Endothelial cell of umbilical vein (primary cell): ENCODE measurements at regions not wholly inside any gene's neighbourhood (a gene's known extent, or its start where the extent isn't known, plus 50 kb on each side); places are given as distances from the start of the nearest gene placed in this dataset.

Source experiments
- BruUV-seq: library from RNA; stranded (reverse); fragments of 400-500 nt; replicated peaks from 2 replicates; lab custom pipeline; 2021; lab: Mats Ljungman, UMichigan
- CTCF ChIA-PET: fragments of 300-600, 350-600 bp; sonication (Branson Sonifier 250); formaldehyde crosslinking; loops from one replicate; lab custom pipeline; 2021; ENCODE audit warnings: antibody characterized with exemption, inconsistent platforms; lab: Charles Lee
- POLR2A ChIA-PET: fragments of 300-600, 350-600 bp; sonication (Branson Sonifier 250); formaldehyde crosslinking; loops from one replicate; lab custom pipeline; 2021; ENCODE audit warnings: antibody characterized with exemption, inconsistent platforms; lab: Charles Lee
- DNase-seq: peaks from one replicate; pipeline ENCODE4 v3.0.0-alpha.2; 2011; ENCODE audit warnings: low read depth, low spot score
- FAIRE-seq: peaks from 2 replicates; lab custom pipeline; 2011; peaks lifted over from hg19 to GRCh38; lab: Jason Lieb, UNC
- H2AFZ ChIP-seq: 2 replicates; pipeline ENCODE4 v1.6.0; 2012; ENCODE audit warnings: low read depth, low read length, control low read depth, inconsistent platforms
- H3K27ac ChIP-seq: 2 replicates; pipeline ENCODE4 v1.5.1; 2011; ENCODE audit warnings: low read depth, mild to moderate bottlenecking, control low read depth, low read length, moderate library complexity; ENCODE audit not compliant: insufficient read depth
- H3K27me3 ChIP-seq, 2 experiments: 2 replicates each; pipeline versions ENCODE4 v1.6.0 to v1.6.1; 2011; ENCODE audit warnings: low read length in 2 of 2, mixed read lengths in 1 of 2; ENCODE audit not compliant: control insufficient read depth in 2 of 2, insufficient read depth in 2 of 2
- H3K36me3 ChIP-seq, 2 experiments: 2 replicates in 1 of 2; 3 replicates in 1 of 2; pipeline ENCODE4 v1.5.1; 2011; ENCODE audit warnings: low read length in 2 of 2, mild to moderate bottlenecking in 1 of 2, moderate library complexity in 1 of 2; ENCODE audit not compliant: control insufficient read depth in 2 of 2, insufficient read depth in 2 of 2; ENCODE audit errors: extremely low read depth in 1 of 2
- H3K4me1 ChIP-seq: 3 replicates; pipeline ENCODE4 v1.5.1; 2011; ENCODE audit warnings: mild to moderate bottlenecking, low read length; ENCODE audit not compliant: control insufficient read depth, insufficient read depth; ENCODE audit errors: extremely low read depth
- H3K4me2 ChIP-seq: 2 replicates; pipeline ENCODE4 v1.6.1; 2011; ENCODE audit warnings: low read length, control low read depth, mixed read lengths; ENCODE audit not compliant: insufficient read depth
- H3K4me3 ChIP-seq, 3 experiments: fragments of 200-600 bp in 1 of 3; sonication (generic), shearing (Covaris generic) in 1 of 3; replicated peaks in 1 of 3; 2 replicates each; pipeline ENCODE4 v1.5.1; 2011 to 2016; ENCODE audit warnings: control low read depth in 3 of 3, low read length in 3 of 3, mild to moderate bottlenecking in 2 of 3, inconsistent platforms in 1 of 3, low read depth in 1 of 3, moderate library complexity in 1 of 3; ENCODE audit not compliant: insufficient read depth in 1 of 3
- H3K79me2 ChIP-seq: 2 replicates; pipeline ENCODE4 v1.6.0; 2012; ENCODE audit warnings: low read length, inconsistent platforms; ENCODE audit not compliant: control insufficient read depth, insufficient read depth
- H3K9ac ChIP-seq: replicated peaks from 2 replicates; pipeline ENCODE3; 2011; ENCODE audit warnings: low read length, control low read depth; ENCODE audit not compliant: insufficient read depth; ENCODE audit errors: extremely low read depth
- H3K9me1 ChIP-seq: replicated peaks from 3 replicates; pipeline ENCODE4 v1.6.0; 2011; ENCODE audit warnings: mild to moderate bottlenecking, low read length; ENCODE audit not compliant: control insufficient read depth, insufficient read depth; ENCODE audit errors: extremely low read depth
- H3K9me3 ChIP-seq: replicated peaks from 2 replicates; pipeline ENCODE4 v1.5.1; 2012; ENCODE audit warnings: low read length, inconsistent platforms; ENCODE audit not compliant: control insufficient read depth, insufficient read depth
- H4K20me1 ChIP-seq: replicated peaks from 2 replicates; pipeline ENCODE3; 2011; ENCODE audit warnings: mild to moderate bottlenecking, low read length; ENCODE audit not compliant: control insufficient read depth, insufficient read depth; ENCODE audit errors: extremely low read depth
- CTCF ChIP-seq, 2 donors: IDR thresholded peaks; 1 replicate in 1 of 2; 2 replicates in 1 of 2; pipeline ENCODE4 v1.5.1; 2011; ENCODE audit warnings: low read length in 2 of 2, mild to moderate bottlenecking in 2 of 2, moderate library complexity in 2 of 2, control low read depth in 1 of 2, inconsistent platforms in 1 of 2, low read depth in 1 of 2; ENCODE audit not compliant: insufficient read depth in 1 of 2; ENCODE audit errors: extremely low read depth in 1 of 2
- EZH2 ChIP-seq: IDR thresholded peaks from 2 replicates; pipeline ENCODE4 v1.6.1; 2012; ENCODE audit warnings: borderline replicate concordance, low read depth, mild to moderate bottlenecking, moderate library complexity, low read length, inconsistent platforms; ENCODE audit not compliant: severe bottlenecking
- FOS ChIP-seq: IDR thresholded peaks from 2 replicates; pipeline ENCODE4 v1.6.1; 2011; ENCODE audit warnings: mild to moderate bottlenecking, low read length, moderate library complexity, borderline replicate concordance; ENCODE audit not compliant: insufficient read depth
- GATA2 ChIP-seq: IDR thresholded peaks from 2 replicates; pipeline ENCODE4 v1.7.0; 2011; ENCODE audit warnings: low read depth, mild to moderate bottlenecking, moderate library complexity, mixed read lengths, low read length; ENCODE audit not compliant: insufficient read length, insufficient read depth
- JUN ChIP-seq: IDR thresholded peaks from 2 replicates; pipeline ENCODE4 v1.6.1; 2011; ENCODE audit warnings: borderline replicate concordance, low read depth; ENCODE audit not compliant: insufficient read length, insufficient read depth
- MAX ChIP-seq: IDR thresholded peaks from 2 replicates; pipeline ENCODE4 v1.6.1; 2011; ENCODE audit not compliant: insufficient read depth, insufficient read length
- MYC ChIP-seq: IDR thresholded peaks from one replicate; pipeline ENCODE4 v1.6.1; 2011; ENCODE audit warnings: mild to moderate bottlenecking, low read depth, low read length
- POLR2A ChIP-seq: IDR thresholded peaks from 2 replicates; pipeline ENCODE4 v1.6.1; 2012; ENCODE audit warnings: low read depth, mild to moderate bottlenecking, control low read depth, low read length
- POLR2AphosphoS5 ChIP-seq: IDR thresholded peaks from 2 replicates; pipeline ENCODE4 v1.6.1; 2012; ENCODE audit warnings: low read depth, mild to moderate bottlenecking, control low read depth, low read length, moderate library complexity; ENCODE audit not compliant: insufficient read depth
- dilution Hi-C: fragments of 300-500 bp; cut with MboI; formaldehyde crosslinking; loops from one replicate; pipeline ENCODE4 v1.15.0; 2019; ENCODE audit warnings: low sequenced_read_pairs; ENCODE audit not compliant: extremely low pct_ligation_motif_present
- intact Hi-C: fragments of 100-400 bp; cut with micrococcal nuclease; formaldehyde crosslinking; loops from one replicate; pipeline ENCODE4 v1.10.0; 2022

GRCh38 chr2:136407117-136407951, 289.4 kb upstream of the CXCR4 start:
- intact Hi-C loops: no loop called here
- CTCF ChIA-PET: no interaction called here
- DNase-seq (no peak), FAIRE-seq (no peak)
- Histone ChIP-seq H3K36me3 (no peaks in the 10 kb centered on the region), H3K27me3 (no peaks in the 10 kb centered on the region), H3K9me1 (no peaks in the 10 kb centered on the region), H3K9ac (no peak overlapping the region), H3K79me2 (no peaks in the 10 kb centered on the region), H3K4me2 (no peak overlapping the region), H3K9me3 (no peaks in the 10 kb centered on the region), H3K4me1 (no peaks in the 10 kb centered on the region), H3K27ac (no peak overlapping the region), H2AFZ (no peak overlapping the region), H3K4me3 (no peak overlapping the region), H4K20me1 (no peaks in the 10 kb centered on the region)
- BruUV-seq: no TSS peak
- dilution Hi-C loops: no loop called here
- TF ChIP-seq GATA2 (no peak), POLR2A (no peak), MYC (no peak), JUN (no peak), FOS (no peak), CTCF (IDR thresholded peaks at IDR 0.05; ENCODE audit: extremely low read depth in 1 of 2, insufficient read depth in 1 of 2, low read depth in 1 of 2, low read length in 2 of 2) (no peak), MAX (no peak), EZH2 (no peak), POLR2AphosphoS5 (no peak)
- POLR2A ChIA-PET: no interaction called here
